ENCODE measurements at regions not wholly inside any gene's neighbourhood (a gene's known extent, or its start where the extent isn't known, plus 50 kb on each side); places are given as distances from the start of the nearest gene placed in this dataset.

DNA sequence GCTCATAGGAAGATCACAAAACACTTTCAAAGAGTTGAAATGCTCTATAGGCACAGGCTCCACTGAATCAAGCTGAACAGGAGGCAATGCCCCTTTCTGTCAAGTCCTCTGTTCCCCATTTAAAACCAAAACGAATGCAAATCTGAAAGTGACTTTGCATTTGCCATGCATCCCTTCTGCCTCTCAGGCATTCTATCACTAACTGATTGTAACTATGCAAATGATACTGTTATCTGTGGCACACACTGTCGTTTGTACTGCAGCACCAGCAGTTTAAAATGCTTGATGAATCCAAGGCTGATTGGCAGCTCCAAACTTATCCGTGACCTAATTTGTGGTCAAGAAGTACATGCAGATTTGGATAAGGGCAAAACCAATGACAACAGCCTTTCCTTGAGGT lies 1067.5 kb upstream of the MAP3K7 start:
- 40% methylated on average over 2 of the region's 3 CpGs for WGBS (ENCODE audit: insufficient coverage)
- no peaks in the 10 kb centered on the region for H3K4me1 Mint-ChIP-seq
- no peaks in the 10 kb centered on the region for H3K27me3 ChIP-seq (ENCODE audit: control insufficient read depth in 2 of 2, insufficient read depth in 2 of 2, low read length in 2 of 2)
- H3K9me3 ChIP-seq (replicated peaks in 1 of 2; ENCODE audit: control insufficient read depth in 1 of 2, insufficient read depth in 1 of 2, low read length in 2 of 2) = no peaks in the 10 kb centered on the region
- H3K4me1 ChIP-seq (ENCODE audit: control insufficient read depth in 1 of 2, insufficient read depth in 2 of 2, low read length in 2 of 2) = no peaks in the 10 kb centered on the region
- H3K9ac ChIP-seq (ENCODE audit: insufficient read depth, low read length, poor library complexity, severe bottlenecking) = no peak overlapping the region
- H3K79me2 ChIP-seq (ENCODE audit: insufficient read depth, low read length) = no peaks in the 10 kb centered on the region
- no peaks in the 10 kb centered on the region for H4K20me1 ChIP-seq (ENCODE audit: insufficient read depth, low read length)
- no peak for TF ChIP-seq CTCF (IDR thresholded peaks at IDR 0.05)
- H3K4me3 Mint-ChIP-seq = no peak overlapping the region
- no peak overlapping the region for H3K4me3 ChIP-seq (replicated peaks in 1 of 3; ENCODE audit: low read depth in 2 of 3, low read length in 3 of 3)
- no peaks in the 10 kb centered on the region for H3K36me3 Mint-ChIP-seq
- H3K27ac Mint-ChIP-seq = no peak overlapping the region
- H3K36me3 ChIP-seq (replicated peaks in 1 of 2; ENCODE audit: control insufficient read depth in 1 of 2, insufficient read depth in 2 of 2, low read length in 2 of 2) = no peaks in the 10 kb centered on the region
- H3K27ac ChIP-seq (ENCODE audit: low read depth in 1 of 2, low read length in 2 of 2) = no peak overlapping the region
- no peak for DNase-seq
- intact Hi-C loops (cut with micrococcal nuclease) = no loop called here
- peaks cover 0 to 2% (median 0%) of the 10 kb centered on the region in 3 donors for H3K27me3 Mint-ChIP-seq (ENCODE audit: low read depth in 3 of 3)
- no peak overlapping the region for H2AFZ ChIP-seq (ENCODE audit: insufficient read depth, low read depth, low read length, poor library complexity, severe bottlenecking)
- H3K9me3 Mint-ChIP-seq = peaks cover 0 to 5% (median 2%) of the 10 kb centered on the region in 7 donors
- H3K4me2 ChIP-seq (replicated peaks; ENCODE audit: extremely low read depth, low read length, poor library complexity, severe bottlenecking) = no peak overlapping the region

- intact Hi-C loops (cut with micrococcal nuclease) = no loop called here
- no peaks in the 10 kb centered on the region for H3K4me1 ChIP-seq (ENCODE audit: control insufficient read depth in 1 of 2, insufficient read depth in 2 of 2, low read length in 2 of 2)
- H3K27me3 ChIP-seq (ENCODE audit: control insufficient read depth in 2 of 2, insufficient read depth in 2 of 2, low read length in 2 of 2) = no peaks in the 10 kb centered on the region
- no peak overlapping the region for H3K4me2 ChIP-seq (replicated peaks; ENCODE audit: extremely low read depth, low read length, poor library complexity, severe bottlenecking)
- H4K20me1 ChIP-seq (ENCODE audit: insufficient read depth, low read length) = no peaks in the 10 kb centered on the region
- no peak overlapping the region for H3K4me3 Mint-ChIP-seq
- H3K36me3 Mint-ChIP-seq = no peaks in the 10 kb centered on the region
- H3K4me1 Mint-ChIP-seq = no peaks in the 10 kb centered on the region
- peaks cover 0 to 1% (median 0%) of the 10 kb centered on the region in 3 donors for H3K27me3 Mint-ChIP-seq (ENCODE audit: low read depth in 3 of 3)
- no peak overlapping the region for H3K27ac ChIP-seq (ENCODE audit: low read depth in 1 of 2, low read length in 2 of 2)
- H3K36me3 ChIP-seq (replicated peaks in 1 of 2; ENCODE audit: control insufficient read depth in 1 of 2, insufficient read depth in 2 of 2, low read length in 2 of 2) = no peaks in the 10 kb centered on the region
- peaks cover 0 to 5% (median 2%) of the 10 kb centered on the region in 7 donors for H3K9me3 Mint-ChIP-seq
- no peak overlapping the region for H3K27ac Mint-ChIP-seq
- no peaks in the 10 kb centered on the region for H3K9me3 ChIP-seq (replicated peaks in 1 of 2; ENCODE audit: control insufficient read depth in 1 of 2, insufficient read depth in 1 of 2, low read length in 2 of 2)
- H3K9ac ChIP-seq (ENCODE audit: insufficient read depth, low read length, poor library complexity, severe bottlenecking) = no peak overlapping the region
- no peak overlapping the region for H3K4me3 ChIP-seq (replicated peaks in 1 of 3; ENCODE audit: low read depth in 2 of 3, low read length in 3 of 3)
- 40% methylated on average over 1 of the region's 5 CpGs for WGBS (ENCODE audit: insufficient coverage)
- H2AFZ ChIP-seq (ENCODE audit: insufficient read depth, low read depth, low read length, poor library complexity, severe bottlenecking) = no peak overlapping the region
- TF ChIP-seq CTCF (IDR thresholded peaks at IDR 0.05) = no peak
- DNase-seq = no peak
- H3K79me2 ChIP-seq (ENCODE audit: insufficient read depth, low read length) = no peaks in the 10 kb centered on the region
Observed at GRCh38 chr6:91653895-91654294, 1067.0 kb upstream of the MAP3K7 start.
